H1 (cell line): ENCODE measurements at regions not wholly inside any gene's neighbourhood (a gene's known extent, or its start where the extent isn't known, plus 50 kb on each side); places are given as distances from the start of the nearest gene placed in this dataset.

Experiments used
- CTCF ChIA-PET: fragments of 300-600 bp; sonication (Branson Sonifier 250); formaldehyde crosslinking; loops from one replicate; lab custom pipeline; 2021; ENCODE audit not compliant: partially characterized antibody; lab: Charles Lee
- POLR2A ChIA-PET: fragments of 300-600 bp; sonication (Branson Sonifier 250); formaldehyde crosslinking; loops from one replicate; lab custom pipeline; 2021; ENCODE audit warnings: inconsistent platforms; ENCODE audit not compliant: partially characterized antibody; lab: Charles Lee
- DNase-seq, 2 experiments: peaks; one replicate each; pipeline versions ENCODE4 v3.0.0 to v3.0.0-alpha.2; 2010 to 2022; ENCODE audit warnings: low spot score in 2 of 2, low read depth in 1 of 2, mixed read lengths in 1 of 2
- FAIRE-seq: peaks from 2 replicates; lab custom pipeline; 2011; peaks lifted over from hg19 to GRCh38; lab: Jason Lieb, UNC
- H2AFZ ChIP-seq: 2 replicates; pipeline ENCODE4 v1.8.1; 2012; ENCODE audit warnings: low read length, inconsistent platforms
- H2AK5ac ChIP-seq: 2 replicates; pipeline ENCODE4 v1.6.1; 2013; ENCODE audit warnings: low read depth, low read length
- H2BK120ac ChIP-seq: replicated peaks from 2 replicates; pipeline ENCODE3; 2013; ENCODE audit warnings: low read depth, low read length, inconsistent platforms
- H2BK12ac ChIP-seq: 2 replicates; pipeline ENCODE4 v1.6.1; 2013; ENCODE audit warnings: low read depth, low read length
- H2BK15ac ChIP-seq: 2 replicates; pipeline ENCODE4 v1.6.1; 2013; ENCODE audit warnings: low read length
- H2BK20ac ChIP-seq: 2 replicates; pipeline ENCODE4 v1.6.1; 2013; ENCODE audit warnings: low read length
- H2BK5ac ChIP-seq: 2 replicates; pipeline ENCODE4 v1.6.1; 2013; ENCODE audit warnings: low read depth, low read length
- H3K14ac ChIP-seq: 2 replicates; pipeline ENCODE4 v1.6.1; 2013; ENCODE audit warnings: inconsistent platforms; ENCODE audit not compliant: insufficient read length
- H3K18ac ChIP-seq: 2 replicates; pipeline ENCODE4 v1.6.1; 2013; ENCODE audit warnings: low read length; ENCODE audit errors: extremely low read depth
- H3K23ac ChIP-seq: 2 replicates; pipeline ENCODE4 v1.6.1; 2013; ENCODE audit warnings: inconsistent platforms; ENCODE audit not compliant: insufficient read length
- H3K23me2 ChIP-seq: 2 replicates; pipeline ENCODE4 v1.6.1; 2013; ENCODE audit warnings: low read depth, low read length
- H3K27ac ChIP-seq: 2 replicates; pipeline ENCODE4 v1.6.1; 2011; ENCODE audit warnings: low read depth, low read length, inconsistent platforms
- H3K27me3 ChIP-seq, 4 experiments: replicated peaks in 1 of 4; 1 replicate in 1 of 4; 2 replicates in 3 of 4; pipeline versions ENCODE4 v1.6.1 to v1.8.1; 2011 to 2013; ENCODE audit warnings: low read length in 3 of 4, mild to moderate bottlenecking in 3 of 4, inconsistent platforms in 2 of 4, mixed read lengths in 2 of 4, moderate library complexity in 1 of 4; ENCODE audit not compliant: control insufficient read depth in 3 of 4, insufficient read depth in 3 of 4; ENCODE audit errors: extremely low read depth in 1 of 4
- H3K36me3 ChIP-seq, 4 experiments: 2 replicates each; pipeline versions ENCODE4 v1.6.1 to v1.8.1; 2011 to 2013; ENCODE audit warnings: mild to moderate bottlenecking in 4 of 4, low read length in 3 of 4, moderate library complexity in 2 of 4, control low read depth in 1 of 4, inconsistent platforms in 1 of 4; ENCODE audit not compliant: insufficient read depth in 4 of 4, control insufficient read depth in 2 of 4
- H3K4ac ChIP-seq: replicated peaks from 2 replicates; pipeline ENCODE3; 2013; ENCODE audit warnings: low read length, low read depth, mixed read lengths, inconsistent platforms; ENCODE audit not compliant: insufficient read length
- H3K4me1 ChIP-seq, 4 experiments: replicated peaks in 1 of 4; 1 replicate in 1 of 4; 2 replicates in 3 of 4; pipeline versions ENCODE4 v1.6.1 to v1.8.1; 2011 to 2013; ENCODE audit warnings: low read length in 3 of 4, inconsistent platforms in 2 of 4, mixed read lengths in 1 of 4; ENCODE audit not compliant: insufficient read depth in 4 of 4, control insufficient read depth in 3 of 4
- H3K4me2 ChIP-seq, 2 experiments: 2 replicates each; pipeline versions ENCODE4 v1.6.1 to v1.8.1; 2011 to 2013; ENCODE audit warnings: low read depth in 2 of 2, low read length in 2 of 2, control low read depth in 1 of 2, inconsistent platforms in 1 of 2, mild to moderate bottlenecking in 1 of 2; ENCODE audit not compliant: insufficient read depth in 1 of 2
- H3K4me3 ChIP-seq, 4 experiments: fragments of 200-600, 300-600 bp in 1 of 4; sonication (generic), shearing (Covaris generic), sonication (Bioruptor Twin) in 1 of 4; 2 replicates each; pipeline versions ENCODE4 v1.5.1 to v1.8.1; 2011 to 2016; ENCODE audit warnings: low read length in 4 of 4, low read depth in 3 of 4, control low read depth in 2 of 4, inconsistent platforms in 2 of 4, mild to moderate bottlenecking in 2 of 4, mixed read lengths in 1 of 4, moderate library complexity in 1 of 4; ENCODE audit not compliant: insufficient read depth in 2 of 4; ENCODE audit errors: extremely low read depth in 1 of 4
- H3K56ac ChIP-seq: replicated peaks from 2 replicates; pipeline ENCODE3; 2013; ENCODE audit warnings: low read depth, mild to moderate bottlenecking, mixed read lengths, low read length, inconsistent platforms; ENCODE audit not compliant: insufficient read length
- H3K79me1 ChIP-seq: 2 replicates; pipeline ENCODE4 v1.6.1; 2013; ENCODE audit warnings: low read depth, low read length, control low read depth
- H3K79me2 ChIP-seq, 2 experiments: 2 replicates each; pipeline versions ENCODE4 v1.6.1 to v1.8.1; 2012 to 2013; ENCODE audit warnings: low read length in 2 of 2, mild to moderate bottlenecking in 2 of 2, inconsistent platforms in 1 of 2; ENCODE audit not compliant: insufficient read depth in 2 of 2, control insufficient read depth in 1 of 2
- H3K9ac ChIP-seq, 4 experiments: replicated peaks in 1 of 4; 1 replicate in 1 of 4; 2 replicates in 3 of 4; pipeline versions ENCODE4 v1.6.1 to v1.8.1; 2011 to 2013; ENCODE audit warnings: low read depth in 3 of 4, low read length in 3 of 4, control low read depth in 2 of 4, mild to moderate bottlenecking in 2 of 4, moderate library complexity in 2 of 4, inconsistent platforms in 1 of 4; ENCODE audit errors: extremely low read depth in 1 of 4
- H3K9me3 ChIP-seq, 2 experiments: 2 replicates each; pipeline versions ENCODE4 v1.6.1 to v1.8.1; 2012 to 2013; ENCODE audit warnings: mild to moderate bottlenecking in 2 of 2, moderate library complexity in 2 of 2, control low read depth in 1 of 2, inconsistent platforms in 1 of 2, low read depth in 1 of 2, low read length in 1 of 2, mixed read lengths in 1 of 2; ENCODE audit not compliant: insufficient read depth in 2 of 2
- H4K20me1 ChIP-seq, 2 experiments: replicated peaks in 1 of 2; 2 replicates each; pipeline versions ENCODE3 to v1.8.1; 2011 to 2013; ENCODE audit warnings: inconsistent platforms in 2 of 2, low read length in 2 of 2, mild to moderate bottlenecking in 1 of 2; ENCODE audit not compliant: insufficient read depth in 2 of 2, control insufficient read depth in 1 of 2
- H4K5ac ChIP-seq: 2 replicates; pipeline ENCODE4 v1.6.1; 2013; ENCODE audit warnings: low read length, low read depth, mixed read lengths, inconsistent platforms; ENCODE audit not compliant: insufficient read length
- H4K8ac ChIP-seq: 2 replicates; pipeline ENCODE4 v1.8.0; 2013; ENCODE audit warnings: mild to moderate bottlenecking, moderate library complexity, low read length, inconsistent platforms; ENCODE audit not compliant: insufficient read depth; ENCODE audit errors: extremely low read depth
- H4K91ac ChIP-seq: replicated peaks from 2 replicates; pipeline ENCODE3; 2013; ENCODE audit warnings: low read length, mixed read lengths, inconsistent platforms; ENCODE audit not compliant: insufficient read length
- BACH1 ChIP-seq: IDR thresholded peaks from 2 replicates; pipeline ENCODE4 v1.6.1; 2012; ENCODE audit warnings: low read length, improper control_type of control experiment
- CBX5 ChIP-seq: fragments of 300-800, 300-1000 bp; sonication (generic); IDR thresholded peaks from 2 replicates; pipeline ENCODE4 v1.7.1; 2016; ENCODE audit warnings: antibody characterized with exemption, low read length, low read depth
- CHD2 ChIP-seq: IDR thresholded peaks from 2 replicates; pipeline ENCODE4 v1.6.1; 2012; ENCODE audit warnings: low read length, improper control_type of control experiment
- EZH2 ChIP-seq: fragments of 200-600 bp; sonication (generic); IDR thresholded peaks from 2 replicates; pipeline ENCODE4 v1.7.1; 2012; ENCODE audit warnings: low read depth, mild to moderate bottlenecking, moderate library complexity, low read length, inconsistent platforms; ENCODE audit not compliant: severe bottlenecking
- HDAC6 ChIP-seq: IDR thresholded peaks from one replicate; pipeline ENCODE4 v1.7.1; 2012; ENCODE audit warnings: low read depth, mild to moderate bottlenecking, inconsistent platforms, low read length, moderate library complexity
- KDM5A ChIP-seq: fragments of 200-600 bp; IDR thresholded peaks from 2 replicates; pipeline ENCODE4 v1.7.1; 2012; ENCODE audit warnings: mild to moderate bottlenecking, low read length, inconsistent platforms, mixed read lengths
- PHF8 ChIP-seq: fragments of 200-600 bp; sonication (generic); conservative IDR thresholded peaks from 2 replicates; pipeline ENCODE4 v1.7.1; 2012; ENCODE audit warnings: low read depth, mild to moderate bottlenecking, inconsistent platforms, low read length, moderate library complexity
- RFX5 ChIP-seq: IDR thresholded peaks from 2 replicates; pipeline ENCODE4 v1.6.1; 2011; ENCODE audit warnings: low read depth, low read length, improper control_type of control experiment, borderline replicate concordance
- TAF1 ChIP-seq: IDR thresholded peaks from 2 replicates; pipeline ENCODE4 v1.6.1; 2011; ENCODE audit warnings: mild to moderate bottlenecking, low read depth, low read length
- TAF7 ChIP-seq: optimal IDR thresholded peaks from 2 replicates; pipeline ENCODE3; 2011; ENCODE audit warnings: low read depth, mild to moderate bottlenecking, inconsistent platforms, low read length, moderate library complexity, borderline replicate concordance
- WGBS, 2 experiments: shearing (Covaris generic) in 1 of 2; methylation state at CpG; one replicate each; pipeline versions ENCODE4 v1.1.6 to v1.1.7; 2013 to 2015; ENCODE audit warnings: low lambda C conversion rate in 2 of 2, mixed read lengths in 2 of 2, inconsistent platforms in 1 of 2, low coverage in 1 of 2, missing lambda C conversion rate in 1 of 2; ENCODE audit not compliant: insufficient replicate concordance in 2 of 2, insufficient coverage in 1 of 2, insufficient read length in 1 of 2; ENCODE audit errors: extremely low coverage in 1 of 2, missing lambda C conversion rate in 1 of 2; 5-methylcytosine and 5-hydroxymethylcytosine counted together
- TF ChIP-seq, protein P1 (sequence below): IDR thresholded peaks from 2 replicates; pipeline ENCODE4 v1.6.1; 2012; ENCODE audit warnings: inconsistent platforms
- TF ChIP-seq, protein P2 (sequence below): IDR thresholded peaks from 2 replicates; pipeline ENCODE4 v1.6.1; 2011; ENCODE audit warnings: low read length, improper control_type of control experiment

GRCh38 chr15:101568821-101569555 lies 79.5 kb upstream of the PCSK6 start:
- H2BK15ac ChIP-seq = no peak overlapping the region
- no peak overlapping the region for H2BK12ac ChIP-seq
- H3K4me1 ChIP-seq = no peaks in the 10 kb centered on the region
- H2AK5ac ChIP-seq = no peak overlapping the region
- H3K79me1 ChIP-seq = no peaks in the 10 kb centered on the region
- no peak overlapping the region for H3K27ac ChIP-seq
- no peak overlapping the region for H3K9ac ChIP-seq
- H3K4me3 ChIP-seq = no peak overlapping the region
- H3K23ac ChIP-seq = no peak overlapping the region
- no peaks in the 10 kb centered on the region for H3K79me2 ChIP-seq
- no peak overlapping the region for H3K14ac ChIP-seq
- H3K27me3 ChIP-seq = peaks cover 0 to 3% (median 0%) of the 10 kb centered on the region in 4 experiments; a peak in 1 of 7 replicates
- no peaks in the 10 kb centered on the region for H3K36me3 ChIP-seq
- CTCF ChIA-PET = interaction anchor here (1.3 to 3.0 kb wide), 3 partner anchors 11 to 53 kb away, joined by 3 to 9 read pairs (median 3); no protein-coding TSS in a partner anchor
- H2BK5ac ChIP-seq = no peak overlapping the region
- no peak overlapping the region for H4K91ac ChIP-seq
- H2BK120ac ChIP-seq = no peak overlapping the region
- no peak overlapping the region for H3K56ac ChIP-seq
- H4K20me1 ChIP-seq = no peaks in the 10 kb centered on the region
- no peak overlapping the region for H3K4me2 ChIP-seq
- H3K23me2 ChIP-seq = no peaks in the 10 kb centered on the region
- no peak overlapping the region for H4K5ac ChIP-seq
- H3K4ac ChIP-seq = no peak overlapping the region
- no peak overlapping the region for H3K18ac ChIP-seq
- no peak for FAIRE-seq
- DNase-seq = peak in 1 of 2 experiments; percentile 24
- 88% methylated on average over 17 of the region's 17 CpGs; no CpG with 5 or more reads in 1 of the 2 experiments for WGBS, 2 experiments
- H4K8ac ChIP-seq = no peak overlapping the region
- H3K9me3 ChIP-seq = no peaks in the 10 kb centered on the region
- H2AFZ ChIP-seq = no peak overlapping the region
- POLR2A ChIA-PET = no interaction called here
- no peak overlapping the region for H2BK20ac ChIP-seq
- no peak for TF ChIP-seq TAF1
- TF ChIP-seq HDAC6 = no peak
- TF ChIP-seq CHD2 = no peak
- TF ChIP-seq, protein P1, sequence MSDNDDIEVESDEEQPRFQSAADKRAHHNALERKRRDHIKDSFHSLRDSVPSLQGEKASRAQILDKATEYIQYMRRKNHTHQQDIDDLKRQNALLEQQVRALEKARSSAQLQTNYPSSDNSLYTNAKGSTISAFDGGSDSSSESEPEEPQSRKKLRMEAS = no peak
- no peak for TF ChIP-seq BACH1
- no peak for TF ChIP-seq KDM5A
- no peak for TF ChIP-seq TAF7
- TF ChIP-seq EZH2 = no peak
- TF ChIP-seq CBX5 = no peak
- TF ChIP-seq PHF8 = no peak
- no peak for TF ChIP-seq RFX5
- TF ChIP-seq, protein P2, sequence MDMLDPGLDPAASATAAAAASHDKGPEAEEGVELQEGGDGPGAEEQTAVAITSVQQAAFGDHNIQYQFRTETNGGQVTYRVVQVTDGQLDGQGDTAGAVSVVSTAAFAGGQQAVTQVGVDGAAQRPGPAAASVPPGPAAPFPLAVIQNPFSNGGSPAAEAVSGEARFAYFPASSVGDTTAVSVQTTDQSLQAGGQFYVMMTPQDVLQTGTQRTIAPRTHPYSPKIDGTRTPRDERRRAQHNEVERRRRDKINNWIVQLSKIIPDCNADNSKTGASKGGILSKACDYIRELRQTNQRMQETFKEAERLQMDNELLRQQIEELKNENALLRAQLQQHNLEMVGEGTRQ = no peak
